ENCODE measurements at regions not wholly inside any gene's neighbourhood (a gene's known extent, or its start where the extent isn't known, plus 50 kb on each side); places are given as distances from the start of the nearest gene placed in this dataset.

- intact Hi-C loops (cut with micrococcal nuclease) = no loop called here
Observed at GRCh38 chr17:72404872-72405271, 284.1 kb downstream of the SOX9 start.

GRCh38 chr17:72405662-72406230, 284.9 kb downstream of the SOX9 start:
- no peak overlapping the region for H3K27ac ChIP-seq (ENCODE audit: low read depth in 1 of 2, low read length in 2 of 2)
- no peaks in the 10 kb centered on the region for H4K20me1 ChIP-seq (ENCODE audit: insufficient read depth, low read length)
- H3K27me3 Mint-ChIP-seq (ENCODE audit: low read depth in 3 of 3) = peaks cover 0 to 2% (median 2%) of the 10 kb centered on the region in 3 donors
- no peak overlapping the region for H3K4me3 Mint-ChIP-seq
- H3K27ac Mint-ChIP-seq = no peak overlapping the region
- H3K36me3 ChIP-seq (replicated peaks in 1 of 2; ENCODE audit: control insufficient read depth in 1 of 2, insufficient read depth in 2 of 2, low read length in 2 of 2) = no peaks in the 10 kb centered on the region
- H3K4me1 ChIP-seq (ENCODE audit: control insufficient read depth in 1 of 2, insufficient read depth in 2 of 2, low read length in 2 of 2) = no peaks in the 10 kb centered on the region
- H3K27me3 ChIP-seq (ENCODE audit: control insufficient read depth in 2 of 2, insufficient read depth in 2 of 2, low read length in 2 of 2) = no peaks in the 10 kb centered on the region
- H3K9me3 Mint-ChIP-seq = peaks cover 4 to 15% (median 8%) of the 10 kb centered on the region in 7 donors
- intact Hi-C loops (cut with micrococcal nuclease) = no loop called here
- H3K9ac ChIP-seq (ENCODE audit: insufficient read depth, low read length, poor library complexity, severe bottlenecking) = no peak overlapping the region
- H3K4me3 ChIP-seq (replicated peaks in 1 of 3; ENCODE audit: low read depth in 2 of 3, low read length in 3 of 3) = no peak overlapping the region
- no peak overlapping the region for H3K4me2 ChIP-seq (replicated peaks; ENCODE audit: extremely low read depth, low read length, poor library complexity, severe bottlenecking)
- H3K4me1 Mint-ChIP-seq = no peaks in the 10 kb centered on the region
- DNase-seq = no peak
- H3K36me3 Mint-ChIP-seq = no peaks in the 10 kb centered on the region
- TF ChIP-seq, protein P1, sequence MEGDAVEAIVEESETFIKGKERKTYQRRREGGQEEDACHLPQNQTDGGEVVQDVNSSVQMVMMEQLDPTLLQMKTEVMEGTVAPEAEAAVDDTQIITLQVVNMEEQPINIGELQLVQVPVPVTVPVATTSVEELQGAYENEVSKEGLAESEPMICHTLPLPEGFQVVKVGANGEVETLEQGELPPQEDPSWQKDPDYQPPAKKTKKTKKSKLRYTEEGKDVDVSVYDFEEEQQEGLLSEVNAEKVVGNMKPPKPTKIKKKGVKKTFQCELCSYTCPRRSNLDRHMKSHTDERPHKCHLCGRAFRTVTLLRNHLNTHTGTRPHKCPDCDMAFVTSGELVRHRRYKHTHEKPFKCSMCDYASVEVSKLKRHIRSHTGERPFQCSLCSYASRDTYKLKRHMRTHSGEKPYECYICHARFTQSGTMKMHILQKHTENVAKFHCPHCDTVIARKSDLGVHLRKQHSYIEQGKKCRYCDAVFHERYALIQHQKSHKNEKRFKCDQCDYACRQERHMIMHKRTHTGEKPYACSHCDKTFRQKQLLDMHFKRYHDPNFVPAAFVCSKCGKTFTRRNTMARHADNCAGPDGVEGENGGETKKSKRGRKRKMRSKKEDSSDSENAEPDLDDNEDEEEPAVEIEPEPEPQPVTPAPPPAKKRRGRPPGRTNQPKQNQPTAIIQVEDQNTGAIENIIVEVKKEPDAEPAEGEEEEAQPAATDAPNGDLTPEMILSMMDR (IDR thresholded peaks at IDR 0.05) = no peak
- WGBS (ENCODE audit: insufficient coverage) = 88% methylated on average over 1 of the region's 6 CpGs
- H2AFZ ChIP-seq (ENCODE audit: insufficient read depth, low read depth, low read length, poor library complexity, severe bottlenecking) = no peak overlapping the region
- peaks cover 0 to 4% of the 10 kb centered on the region in 2 donors for H3K9me3 ChIP-seq (replicated peaks in 1 of 2; ENCODE audit: control insufficient read depth in 1 of 2, insufficient read depth in 1 of 2, low read length in 2 of 2)
- H3K79me2 ChIP-seq (ENCODE audit: insufficient read depth, low read length) = no peaks in the 10 kb centered on the region

More at GRCh38 chr17:72404872-72405271, 284.1 kb downstream of the SOX9 start:
- H4K20me1 ChIP-seq (ENCODE audit: insufficient read depth, low read length) = no peaks in the 10 kb centered on the region
- peaks cover 4 to 15% (median 6%) of the 10 kb centered on the region in 7 donors for H3K9me3 Mint-ChIP-seq
- peaks cover 0 to 2% (median 2%) of the 10 kb centered on the region in 3 donors for H3K27me3 Mint-ChIP-seq (ENCODE audit: low read depth in 3 of 3)
- no peaks in the 10 kb centered on the region for H3K36me3 Mint-ChIP-seq
- no peaks in the 10 kb centered on the region for H3K4me1 ChIP-seq (ENCODE audit: control insufficient read depth in 1 of 2, insufficient read depth in 2 of 2, low read length in 2 of 2)
- H3K4me3 ChIP-seq (replicated peaks in 1 of 3; ENCODE audit: low read depth in 2 of 3, low read length in 3 of 3) = no peak overlapping the region
- H3K36me3 ChIP-seq (replicated peaks in 1 of 2; ENCODE audit: control insufficient read depth in 1 of 2, insufficient read depth in 2 of 2, low read length in 2 of 2) = no peaks in the 10 kb centered on the region
- DNase-seq = no peak
- no peak overlapping the region for H3K9ac ChIP-seq (ENCODE audit: insufficient read depth, low read length, poor library complexity, severe bottlenecking)
- no CpG with 5 or more reads among the region's 4 CpGs for WGBS (ENCODE audit: insufficient coverage)
- no peaks in the 10 kb centered on the region for H3K27me3 ChIP-seq (ENCODE audit: control insufficient read depth in 2 of 2, insufficient read depth in 2 of 2, low read length in 2 of 2)
- H3K27ac ChIP-seq (ENCODE audit: low read depth in 1 of 2, low read length in 2 of 2) = no peak overlapping the region
- no peaks in the 10 kb centered on the region for H3K79me2 ChIP-seq (ENCODE audit: insufficient read depth, low read length)
- peaks cover 0 to 4% of the 10 kb centered on the region in 2 donors for H3K9me3 ChIP-seq (replicated peaks in 1 of 2; ENCODE audit: control insufficient read depth in 1 of 2, insufficient read depth in 1 of 2, low read length in 2 of 2)
- no peak overlapping the region for H2AFZ ChIP-seq (ENCODE audit: insufficient read depth, low read depth, low read length, poor library complexity, severe bottlenecking)
- TF ChIP-seq, protein P1 (IDR thresholded peaks at IDR 0.05) = no peak
- no peak overlapping the region for H3K27ac Mint-ChIP-seq
- no peak overlapping the region for H3K4me2 ChIP-seq (replicated peaks; ENCODE audit: extremely low read depth, low read length, poor library complexity, severe bottlenecking)
- H3K4me1 Mint-ChIP-seq = no peaks in the 10 kb centered on the region
- no peak overlapping the region for H3K4me3 Mint-ChIP-seq
